PC-3 (cell line): ENCODE measurements at regions not wholly inside any gene's neighbourhood (a gene's known extent, or its start where the extent isn't known, plus 50 kb on each side); places are given as distances from the start of the nearest gene placed in this dataset.

Experiments used
- ATAC-seq: fragments of 200-7000 bp; cut with Tn5 transposase; 2 replicates; pipeline ENCODE4 v1.9.1; 2020; ENCODE audit warnings: mild to moderate bottlenecking, moderate library complexity
- BruUV-seq: library from RNA; stranded (reverse); fragments of 400-500 nt; replicated peaks from 2 replicates; lab custom pipeline; 2021; lab: Mats Ljungman, UMichigan
- CTCF ChIA-PET: fragments of 300-600 bp; sonication (Branson Sonifier 250); formaldehyde crosslinking; loops from one replicate; lab custom pipeline; 2022; ENCODE audit warnings: antibody characterized with exemption; lab: Charles Lee
- POLR2A ChIA-PET: fragments of 300-600 bp; sonication (Branson Sonifier 250); formaldehyde crosslinking; loops from one replicate; lab custom pipeline; 2022; ENCODE audit warnings: antibody characterized with exemption; ENCODE audit not compliant: unreplicated experiment; lab: Charles Lee
- DNase-seq: peaks from one replicate; pipeline ENCODE4 v3.0.0-alpha.2; 2015
- H2AFZ ChIP-seq: fragments of 300-600 bp; sonication (generic); 2 replicates; pipeline ENCODE4 v1.6.0; 2016; ENCODE audit warnings: antibody characterized with exemption, low read length
- H3F3A ChIP-seq: fragments of 300-600 bp; sonication (generic); one replicate; pipeline ENCODE4 v1.6.0; 2017; ENCODE audit warnings: antibody characterized with exemption, low read length, control low read depth, mild to moderate bottlenecking; ENCODE audit not compliant: unreplicated experiment
- H3K27ac ChIP-seq: fragments of 300-600 bp; sonication (generic); 2 replicates; pipeline ENCODE4 v1.5.1; 2016; ENCODE audit warnings: mild to moderate bottlenecking, low read length
- H3K27me3 ChIP-seq: fragments of 300-600 bp; sonication (generic); 2 replicates; pipeline ENCODE4 v1.6.1; 2016; ENCODE audit warnings: low read length, mixed read lengths
- H3K36me3 ChIP-seq: fragments of 300-600 bp; sonication (generic); 2 replicates; pipeline ENCODE4 v1.6.1; 2016; ENCODE audit warnings: low read depth, mixed run types, low read length, mixed read lengths
- H3K4me1 ChIP-seq: fragments of 300-600 bp; sonication (generic); 2 replicates; pipeline ENCODE4 v1.5.1; 2016; ENCODE audit warnings: low read length; ENCODE audit not compliant: insufficient read depth
- H3K4me2 ChIP-seq: fragments of 300-600 bp; sonication (generic); 2 replicates; pipeline ENCODE4 v1.6.0; 2016; ENCODE audit warnings: low read length
- H3K4me3 ChIP-seq: fragments of 300-600 bp; sonication (generic); 2 replicates; pipeline ENCODE4 v1.5.1; 2016; ENCODE audit warnings: mild to moderate bottlenecking, low read length, mixed read lengths
- H3K79me2 ChIP-seq: fragments of 300-600 bp; sonication (generic); 2 replicates; pipeline ENCODE4 v1.6.1; 2017; ENCODE audit warnings: low read length, mixed read lengths
- H3K9ac ChIP-seq: fragments of 300-600 bp; sonication (generic); 2 replicates; pipeline ENCODE4 v1.6.0; 2016; ENCODE audit warnings: mild to moderate bottlenecking, low read length
- H3K9me2 ChIP-seq: fragments of 300-600 bp; sonication (generic); replicated peaks from 2 replicates; pipeline ENCODE4 v1.6.1; 2016; ENCODE audit warnings: mixed run types, low read length, mixed read lengths
- H3K9me3 ChIP-seq: fragments of 300-600 bp; sonication (generic); 2 replicates; pipeline ENCODE4 v1.6.1; 2016; ENCODE audit warnings: low read length, mixed read lengths
- H4K20me1 ChIP-seq: fragments of 300-600 bp; sonication (generic); 2 replicates; pipeline ENCODE4 v1.6.1; 2016; ENCODE audit warnings: low read length, mixed read lengths
- CTCF ChIP-seq: fragments of 300-600 bp; sonication (generic); conservative IDR thresholded peaks from 2 replicates; pipeline ENCODE4 v1.5.1; 2017; ENCODE audit warnings: antibody characterized with exemption, low read depth, mild to moderate bottlenecking, low read length
- EZH2 ChIP-seq: fragments of 300-600 bp; sonication (generic); IDR thresholded peaks from one replicate; pipeline ENCODE4 v1.6.1; 2017; ENCODE audit warnings: antibody characterized with exemption, mild to moderate bottlenecking, low read length; ENCODE audit not compliant: unreplicated experiment
- EZH2phosphoT487 ChIP-seq: fragments of 300-600 bp; sonication (generic); IDR thresholded peaks from 2 replicates; pipeline ENCODE4 v1.6.1; 2018; ENCODE audit warnings: mild to moderate bottlenecking, antibody characterized with exemption, low read length, borderline replicate concordance
- intact Hi-C: fragments of 100-400 bp; cut with micrococcal nuclease; formaldehyde crosslinking; loops from 2 replicates; pipeline ENCODE4 v1.9.0; 2023

GRCh38 chr5:116942622-116943021 is 368.0 kb upstream of the SEMA6A start:
- ATAC-seq (no peak), DNase-seq (no peak)
- Histone ChIP-seq H3K27me3 (no peaks in the 10 kb centered on the region), H3K9me2 (no peaks in the 10 kb centered on the region), H3K79me2 (no peaks in the 10 kb centered on the region), H3F3A (no peaks in the 10 kb centered on the region), H3K4me3 (no peak overlapping the region), H4K20me1 (no peaks in the 10 kb centered on the region), H3K4me2 (no peak overlapping the region), H3K27ac (no peak overlapping the region), H3K4me1 (no peaks in the 10 kb centered on the region), H2AFZ (no peak overlapping the region), H3K9me3 (no peaks in the 10 kb centered on the region), H3K36me3 (no peaks in the 10 kb centered on the region), H3K9ac (no peak overlapping the region)
- ChIA-PET POLR2A (no interaction called here), CTCF (no interaction called here)
- BruUV-seq = no TSS peak
- TF ChIP-seq EZH2phosphoT487 = no peak
- TF ChIP-seq CTCF = no peak
- TF ChIP-seq EZH2 = no peak
- intact Hi-C loops = no loop called here

DNA sequence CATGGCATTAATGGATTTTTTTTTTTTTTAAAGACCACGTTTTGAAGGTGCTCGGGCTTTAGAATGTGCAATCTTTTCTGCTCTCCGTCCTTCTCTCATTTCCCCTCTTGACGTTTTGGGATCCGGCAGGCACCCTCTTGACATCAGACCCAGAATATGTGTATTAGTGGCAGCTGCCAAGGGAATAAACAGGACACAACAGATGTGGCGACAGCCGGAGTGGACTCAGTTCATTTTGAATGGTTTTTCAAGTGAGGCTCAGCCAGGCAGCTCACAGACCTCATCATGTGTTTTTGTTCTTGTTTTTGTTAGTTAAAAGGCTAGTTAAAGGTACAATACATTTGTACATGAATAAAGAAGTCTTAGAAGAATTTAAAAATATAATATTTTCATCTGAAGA is 365.0 kb upstream of the SEMA6A start:
- no peak overlapping the region for H3K27ac ChIP-seq

GRCh38 chr5:116938488-116938887 is 363.9 kb upstream of the SEMA6A start:
- Histone ChIP-seq H3K9me3 (no peaks in the 10 kb centered on the region), H3K9me2 (no peaks in the 10 kb centered on the region), H3K79me2 (no peaks in the 10 kb centered on the region), H4K20me1 (no peaks in the 10 kb centered on the region), H3K4me3 (no peak overlapping the region), H2AFZ (no peak overlapping the region), H3K4me1 (no peaks in the 10 kb centered on the region), H3K9ac (no peak overlapping the region), H3K27me3 (no peaks in the 10 kb centered on the region), H3K27ac (no peak overlapping the region), H3F3A (no peaks in the 10 kb centered on the region), H3K36me3 (no peaks in the 10 kb centered on the region), H3K4me2 (no peak overlapping the region)
- POLR2A ChIA-PET = no interaction called here
- no peak for DNase-seq
- no peak for TF ChIP-seq CTCF
- CTCF ChIA-PET = no interaction called here
- no TSS peak for BruUV-seq
- intact Hi-C loops = no loop called here
- ATAC-seq = no peak

More for the DNA sequence above, 365.0 kb upstream of the SEMA6A start:
- CTCF ChIA-PET = no interaction called here
- Histone ChIP-seq H3K9me3 (no peaks in the 10 kb centered on the region), H4K20me1 (no peaks in the 10 kb centered on the region), H3K79me2 (no peaks in the 10 kb centered on the region), H3K4me3 (no peak overlapping the region), H3K27me3 (no peaks in the 10 kb centered on the region), H3K9me2 (no peaks in the 10 kb centered on the region), H3K36me3 (no peaks in the 10 kb centered on the region), H3K4me2 (no peak overlapping the region), H3F3A (no peaks in the 10 kb centered on the region), H3K4me1 (no peaks in the 10 kb centered on the region), H3K9ac (no peak overlapping the region), H2AFZ (no peak overlapping the region)
- BruUV-seq = no TSS peak
- DNase-seq = no peak
- no peak for ATAC-seq
- TF ChIP-seq EZH2 = no peak
- TF ChIP-seq CTCF = no peak
- TF ChIP-seq EZH2phosphoT487 = no peak
- intact Hi-C loops = no loop called here
- POLR2A ChIA-PET = no interaction called here
